ENCODE measurements at regions not wholly inside any gene's neighbourhood (a gene's known extent, or its start where the extent isn't known, plus 50 kb on each side); places are given as distances from the start of the nearest gene placed in this dataset.

DNA sequence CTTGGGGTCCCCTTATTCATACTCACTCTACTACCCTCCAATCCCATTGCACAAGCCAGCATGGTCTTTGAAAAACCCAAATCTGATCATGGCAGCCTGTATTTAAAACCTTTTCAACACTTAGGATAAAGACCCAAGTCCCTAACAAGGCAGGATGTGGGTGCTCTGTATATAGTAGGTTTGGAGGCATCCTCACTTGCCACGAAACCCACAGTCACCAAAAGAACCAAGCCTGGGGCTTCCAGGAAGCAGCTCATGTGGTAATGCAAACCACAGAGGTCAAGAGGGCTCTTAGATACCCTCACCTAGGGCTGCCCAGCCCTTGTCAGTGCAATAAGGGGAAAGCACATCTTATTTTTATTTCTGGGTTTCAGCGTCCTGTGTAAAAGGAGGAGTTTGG, 218.6 kb upstream of the ASIC2 start:
- in situ Hi-C loops (cut with MboI; ENCODE audit: low sequenced_read_pairs), result no loop called here

DNA sequence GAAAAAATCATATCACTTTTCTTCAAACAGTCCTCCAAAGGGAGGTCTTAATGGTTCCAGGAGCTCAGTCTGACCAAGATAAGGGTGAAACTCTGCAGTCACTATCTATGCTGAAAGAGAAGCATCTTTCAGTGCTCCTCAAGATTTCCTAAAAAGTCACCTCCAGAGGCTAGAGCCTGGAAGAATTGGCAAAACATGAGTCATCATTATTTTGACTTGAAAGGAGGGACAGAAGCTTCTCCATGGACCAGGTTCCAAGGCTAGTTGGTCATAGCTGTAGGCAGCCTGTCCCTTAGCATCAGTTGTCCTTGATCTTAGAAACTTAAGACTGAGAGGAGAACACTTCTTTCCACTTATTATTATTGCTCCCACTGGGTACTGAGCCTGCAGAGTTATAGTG, 219.0 kb upstream of the ASIC2 start:
- in situ Hi-C loops (cut with MboI; ENCODE audit: low sequenced_read_pairs), result no loop called here

DNA sequence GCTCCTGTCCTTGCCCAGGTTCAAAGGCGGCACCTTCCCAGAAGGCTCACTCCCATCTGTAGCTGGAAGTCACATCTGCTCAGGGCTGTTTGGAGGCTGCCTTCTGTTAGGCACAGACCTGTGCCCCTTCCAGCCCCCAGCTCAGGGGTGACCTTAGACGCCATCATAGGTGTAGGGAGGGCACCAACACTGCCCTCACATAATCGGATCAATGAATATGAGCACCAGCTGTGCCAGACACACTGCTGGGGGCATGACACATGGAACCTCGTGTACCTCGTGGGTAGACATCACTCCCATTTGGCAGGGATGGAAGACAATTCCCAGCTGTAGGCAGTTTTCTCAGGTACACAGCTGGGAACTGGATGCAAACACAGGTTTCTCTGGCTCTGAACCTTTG, 220.7 kb upstream of the ASIC2 start:
- in situ Hi-C loops (cut with MboI; ENCODE audit: low sequenced_read_pairs), result no loop called here

DNA sequence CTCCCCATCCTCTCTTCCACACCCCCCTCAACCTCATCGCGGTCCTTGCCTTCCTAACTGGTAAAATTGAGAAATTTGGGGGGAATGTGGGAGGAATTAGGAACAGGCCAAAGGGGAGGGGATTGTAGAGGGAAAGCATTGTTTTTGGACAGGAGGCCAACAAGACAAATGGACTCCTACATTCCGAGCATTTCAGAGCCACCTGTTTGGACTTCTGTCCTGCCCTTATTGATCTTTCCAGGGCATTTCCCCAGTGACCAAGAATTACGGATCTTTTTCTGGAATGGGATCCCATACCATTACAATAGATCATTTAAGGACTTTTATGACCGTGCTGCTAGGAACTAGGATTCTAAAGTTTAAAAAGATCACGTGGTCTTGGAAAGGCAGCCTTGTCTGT, 221.3 kb upstream of the ASIC2 start:
- in situ Hi-C loops (cut with MboI; ENCODE audit: low sequenced_read_pairs), result no loop called here

DNA sequence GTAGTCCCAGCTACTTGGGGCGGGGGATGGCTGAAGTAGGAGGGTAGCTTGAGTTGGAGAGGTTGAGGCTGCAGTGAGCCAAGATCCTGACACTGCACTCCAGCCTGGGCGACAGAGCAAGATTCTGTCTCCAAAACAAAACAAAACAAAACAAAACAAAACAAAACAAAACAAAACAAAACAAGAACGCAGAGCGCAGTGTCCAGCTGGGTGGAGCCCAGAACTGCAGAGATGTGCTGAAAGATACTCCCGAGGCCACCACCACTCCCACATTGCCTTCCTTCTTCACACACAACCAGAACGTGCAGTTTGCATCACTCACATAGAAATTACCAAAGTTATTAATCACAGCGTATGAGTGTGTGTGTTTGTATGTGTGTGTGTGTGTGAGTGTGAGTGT, 222.9 kb upstream of the ASIC2 start:
- in situ Hi-C loops (cut with MboI; ENCODE audit: low sequenced_read_pairs), result no loop called here

DNA sequence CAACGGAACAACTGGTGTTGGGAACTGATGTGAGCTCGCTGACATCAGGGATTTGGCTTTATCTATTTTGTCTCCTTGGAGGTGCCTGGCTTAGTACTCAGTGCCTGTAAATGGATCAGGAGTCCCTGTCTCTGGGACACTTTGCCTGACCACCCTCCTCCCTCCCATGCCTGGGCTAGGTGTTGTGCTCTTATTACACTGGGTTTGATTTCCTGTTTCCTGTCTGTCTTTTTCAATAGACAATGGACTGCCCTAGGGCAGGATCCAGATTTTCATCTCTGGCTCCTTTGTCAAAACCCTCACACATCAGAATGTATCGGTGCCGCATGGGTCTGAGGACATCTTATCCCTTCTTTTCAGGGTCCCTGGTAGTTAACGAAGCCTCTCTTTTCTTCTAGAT, 223.6 kb upstream of the ASIC2 start:
- in situ Hi-C loops (cut with MboI; ENCODE audit: low sequenced_read_pairs), result no loop called here

DNA sequence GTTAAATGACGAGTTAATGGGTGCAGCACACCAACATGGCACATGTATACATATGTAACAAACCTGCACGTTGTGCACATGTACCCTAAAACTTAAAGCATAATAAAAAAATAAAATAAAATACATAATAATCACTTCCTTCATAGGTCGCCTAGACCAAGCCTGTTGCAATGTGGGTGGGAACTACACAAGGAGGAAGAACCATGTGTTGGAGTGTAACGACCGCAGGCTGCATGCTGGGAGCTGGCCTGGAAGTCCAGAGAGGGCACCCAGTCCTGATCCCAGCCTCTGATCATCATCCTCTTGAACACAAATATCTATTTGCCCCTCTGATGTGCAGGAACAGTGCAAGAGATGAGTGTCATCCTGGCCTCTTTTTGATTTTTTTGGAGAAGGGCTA, 224.7 kb upstream of the ASIC2 start:
- in situ Hi-C loops (cut with MboI; ENCODE audit: low sequenced_read_pairs), result no loop called here

DNA sequence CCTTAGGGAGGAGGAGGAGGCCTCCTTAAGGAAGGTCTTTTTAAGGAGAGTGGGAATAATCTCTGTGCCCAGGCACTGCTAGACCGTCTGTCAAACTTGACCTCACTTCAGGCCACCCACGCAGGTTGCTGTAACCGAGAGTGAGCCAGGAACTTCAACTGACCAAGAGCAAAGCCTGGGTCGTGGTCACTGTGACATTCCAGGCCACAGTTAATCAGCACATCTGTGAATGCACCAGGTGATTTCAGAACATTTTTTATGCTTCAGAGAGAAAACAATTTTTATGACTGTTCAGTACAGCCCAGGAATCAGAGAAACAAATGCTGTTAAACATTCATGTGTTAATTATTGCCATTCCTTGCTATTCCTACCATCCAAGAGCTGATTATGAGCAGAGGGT, 226.6 kb upstream of the ASIC2 start:
- in situ Hi-C loops (cut with MboI; ENCODE audit: low sequenced_read_pairs), result no loop called here

DNA sequence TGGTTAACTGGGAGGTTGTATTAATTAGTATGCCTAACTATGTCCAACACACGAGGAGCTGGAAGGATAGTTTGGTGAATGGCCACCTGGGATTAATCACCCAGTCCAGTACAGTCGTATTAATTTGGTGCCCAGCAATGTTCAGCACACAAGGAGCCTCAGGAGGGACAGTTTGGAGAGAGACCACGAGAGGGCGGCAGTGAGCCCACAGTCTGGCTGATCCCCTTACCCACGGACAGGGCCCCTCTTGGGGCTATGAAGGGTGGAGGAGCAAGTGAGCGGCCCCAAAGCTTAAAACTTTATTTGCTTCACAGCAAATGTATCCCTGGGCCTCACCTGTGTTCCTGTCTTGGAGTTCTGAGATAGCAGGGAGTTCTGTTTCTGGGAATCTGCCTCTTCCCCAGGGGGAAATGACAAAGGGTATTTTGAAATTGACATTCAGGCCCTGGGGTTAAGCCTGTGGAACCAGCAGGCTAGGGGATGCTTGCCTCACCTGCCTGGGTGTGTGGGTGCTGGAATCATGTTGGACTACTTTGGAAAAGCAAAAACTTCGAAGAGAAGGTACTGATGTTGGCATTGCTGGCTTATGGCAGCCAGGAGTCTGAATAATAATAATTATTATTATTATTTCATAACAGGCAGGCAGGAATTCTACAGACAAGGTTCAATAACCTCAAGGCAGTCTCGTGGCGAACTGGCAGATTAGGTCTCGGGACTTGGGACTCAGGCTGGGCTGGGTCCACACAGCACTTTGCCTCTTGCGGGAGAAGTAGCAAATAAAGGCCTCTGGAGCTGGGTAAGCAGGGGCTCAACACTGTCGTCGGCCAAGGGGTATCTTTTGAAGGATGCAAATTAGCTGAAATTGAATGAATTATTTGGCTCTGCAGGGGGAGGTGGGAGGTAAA, 227.6 kb upstream of the ASIC2 start:
- in situ Hi-C loops (cut with MboI; ENCODE audit: low sequenced_read_pairs), result no loop called here

DNA sequence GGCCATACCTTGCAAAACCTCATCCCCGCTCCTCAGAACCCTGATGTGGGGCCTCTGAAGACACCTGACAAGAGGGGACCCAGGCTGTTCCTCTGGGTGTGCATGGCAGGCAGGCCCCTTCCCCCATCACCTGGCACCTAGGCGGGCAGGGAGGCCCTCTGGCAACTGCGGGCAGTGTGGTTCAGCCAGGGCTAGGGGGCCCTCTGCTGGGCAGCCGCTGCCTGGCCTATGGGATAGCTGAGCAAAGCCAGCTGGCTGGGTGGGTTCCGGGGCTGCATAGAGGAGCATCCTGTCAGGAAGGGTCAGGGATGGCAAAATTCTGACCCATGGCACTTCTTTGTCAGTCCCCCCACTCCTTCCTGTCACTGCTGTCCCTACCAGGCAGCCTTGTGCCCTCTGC, 228.7 kb upstream of the ASIC2 start:
- in situ Hi-C loops (cut with MboI; ENCODE audit: low sequenced_read_pairs), result no loop called here

DNA sequence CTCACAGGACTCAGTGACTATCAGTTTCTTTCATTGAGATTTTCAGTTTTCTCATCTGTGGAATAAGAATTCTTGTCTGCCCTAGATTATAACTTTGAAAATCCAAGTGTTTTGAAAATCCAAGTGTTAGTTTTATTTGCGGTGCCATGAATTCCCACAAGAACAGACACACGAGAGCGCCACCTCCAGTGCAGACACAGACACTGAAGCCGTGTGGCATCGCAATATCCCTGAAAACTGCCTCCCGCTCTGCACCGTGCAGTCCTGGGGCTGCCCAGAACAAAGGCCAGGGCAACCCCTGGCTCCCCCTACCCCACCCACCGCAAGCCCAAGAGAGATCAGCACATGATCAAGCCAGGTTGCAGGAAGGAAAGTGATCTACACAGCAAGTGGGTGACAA, 229.5 kb upstream of the ASIC2 start:
- in situ Hi-C loops (cut with MboI; ENCODE audit: low sequenced_read_pairs), result no loop called here

DNA sequence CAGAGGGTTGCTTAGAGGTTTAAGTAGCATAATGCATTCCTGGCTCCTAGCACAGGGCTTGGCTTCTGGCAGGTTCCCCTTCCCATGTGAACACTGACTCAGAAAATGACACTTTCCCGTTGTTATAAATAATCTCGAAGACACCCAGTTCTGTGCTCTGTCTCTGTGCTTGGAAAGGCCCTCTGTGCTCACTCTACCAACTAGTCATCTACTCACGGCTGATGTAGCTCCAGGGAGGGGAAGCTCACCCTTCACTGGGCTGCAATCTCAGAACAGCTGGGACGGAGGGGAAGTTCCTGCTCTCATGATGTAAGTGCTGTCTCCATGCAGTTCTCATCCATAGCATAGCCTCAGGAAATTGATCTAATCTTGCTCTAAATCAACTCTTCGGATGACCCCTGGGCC, 230.5 kb upstream of the ASIC2 start:
- in situ Hi-C loops (cut with MboI; ENCODE audit: low sequenced_read_pairs), result no loop called here

DNA sequence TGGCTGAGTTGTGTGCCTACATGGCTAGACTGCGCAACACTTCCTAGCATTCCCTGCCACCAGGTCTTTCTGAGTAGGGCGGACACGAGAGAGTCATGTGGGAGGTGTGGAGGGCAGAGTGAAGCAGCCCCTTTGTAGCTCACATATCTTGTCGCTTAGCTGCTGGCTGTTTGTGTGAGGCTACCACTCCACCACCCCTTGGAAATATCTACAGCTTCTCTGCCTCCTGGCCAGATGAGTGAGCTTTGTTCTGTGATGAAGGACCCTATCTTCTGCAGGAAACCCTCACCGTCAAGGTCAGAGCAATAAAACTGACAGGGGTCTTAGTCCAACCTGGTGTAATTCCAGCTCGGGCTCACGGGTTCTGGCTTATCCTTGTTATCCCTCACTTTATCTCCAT, 232.1 kb upstream of the ASIC2 start:
- in situ Hi-C loops (cut with MboI; ENCODE audit: low sequenced_read_pairs), result no loop called here

DNA sequence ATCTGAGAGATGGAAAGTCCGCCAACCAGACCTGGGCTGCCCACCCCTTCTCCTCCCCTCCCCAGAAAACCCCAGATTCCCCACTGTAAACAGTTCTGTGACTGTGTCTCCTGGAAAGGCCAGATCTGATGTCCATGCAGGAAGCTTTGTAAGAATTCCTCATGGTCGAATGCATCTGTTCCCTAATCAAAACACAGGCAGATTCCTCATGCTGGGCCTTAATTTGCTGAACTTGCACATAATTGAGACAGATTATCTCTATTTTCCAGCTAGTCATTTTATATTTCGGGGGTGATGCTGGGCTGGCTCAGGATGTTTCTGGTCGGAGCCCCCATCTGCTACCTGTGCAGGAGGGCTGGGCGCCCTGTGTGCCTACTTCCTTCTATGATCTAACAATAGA, 233.6 kb upstream of the ASIC2 start:
- in situ Hi-C loops (cut with MboI; ENCODE audit: low sequenced_read_pairs), result no loop called here

DNA sequence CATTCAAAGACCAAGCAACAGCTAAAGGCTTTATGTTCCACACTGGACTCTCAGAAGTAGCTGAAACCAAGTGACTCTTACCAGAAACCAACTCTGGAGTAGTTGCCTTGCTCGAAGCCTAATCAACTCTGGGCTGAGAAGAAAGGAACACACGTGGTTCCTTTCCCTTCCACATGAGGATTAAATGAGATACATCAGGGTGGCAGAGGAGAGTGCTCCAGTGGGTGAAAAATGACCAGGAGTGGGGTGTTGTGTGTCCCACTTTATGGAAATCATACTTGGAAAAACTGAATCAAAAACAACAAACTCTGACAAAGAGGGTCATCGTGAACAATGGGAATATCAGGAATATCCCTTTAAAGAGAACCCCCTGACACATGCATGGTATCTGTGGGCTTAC, 234.2 kb upstream of the ASIC2 start:
- in situ Hi-C loops (cut with MboI; ENCODE audit: low sequenced_read_pairs), result no loop called here

DNA sequence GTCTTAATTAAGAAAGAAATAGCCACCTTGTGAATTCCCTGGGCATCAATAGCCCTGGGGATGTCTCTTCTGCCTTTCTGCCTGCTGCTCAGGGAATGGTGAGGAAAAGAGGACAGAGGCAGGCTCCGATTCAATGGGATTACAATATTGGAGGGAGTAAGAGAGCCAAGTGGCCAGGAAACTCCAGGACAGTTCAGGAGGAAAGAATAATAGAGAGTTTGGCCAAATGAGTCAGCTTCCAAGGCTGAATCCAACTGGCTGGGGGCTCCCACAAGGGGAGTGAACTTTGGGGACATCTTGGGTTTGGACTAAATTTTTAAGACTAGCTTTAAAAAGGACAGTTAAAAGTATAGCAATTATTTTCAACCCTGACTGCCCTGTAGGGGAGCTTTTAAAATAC, 235.8 kb upstream of the ASIC2 start:
- in situ Hi-C loops (cut with MboI; ENCODE audit: low sequenced_read_pairs), result no loop called here

DNA sequence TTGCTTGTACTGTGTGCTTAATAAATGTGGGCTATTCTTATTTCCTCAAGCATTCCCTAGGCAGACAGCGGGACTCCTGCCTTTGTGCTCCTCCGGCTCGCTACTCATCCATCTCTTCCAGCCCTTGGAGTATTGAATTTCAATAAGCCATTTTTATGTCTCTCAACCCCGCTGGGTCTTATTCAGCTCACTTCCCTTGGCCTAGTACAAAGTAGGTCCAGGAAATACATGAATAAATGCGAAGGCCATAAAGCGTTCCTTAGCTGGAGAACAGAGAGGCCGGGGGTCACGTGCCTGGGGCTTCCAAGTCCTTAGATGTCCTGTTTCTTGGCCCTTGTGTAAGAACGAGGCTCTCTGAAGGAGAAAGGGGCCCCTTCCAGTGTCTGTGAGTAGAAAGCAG, 236.7 kb upstream of the ASIC2 start:
- in situ Hi-C loops (cut with MboI; ENCODE audit: low sequenced_read_pairs), result no loop called here

DNA sequence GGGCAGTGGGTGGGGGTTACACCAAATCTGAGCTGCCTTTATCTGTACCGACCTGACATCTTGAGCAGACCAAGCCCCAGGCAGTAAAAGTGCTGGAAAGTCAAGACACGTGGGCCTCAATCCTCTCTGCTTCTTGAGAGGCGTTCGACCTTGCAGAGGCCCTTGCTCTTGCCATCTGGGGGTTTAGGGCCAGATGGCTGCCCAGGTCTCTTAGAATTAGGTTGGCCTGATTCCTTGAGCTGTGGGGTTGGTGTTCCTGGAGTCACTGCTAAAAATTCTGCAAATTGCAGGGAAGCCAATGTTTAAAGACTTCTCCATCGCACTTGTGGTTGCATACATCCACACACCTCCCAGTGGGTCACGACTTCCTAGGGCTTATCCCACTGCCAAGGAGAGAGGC, 238.2 kb upstream of the ASIC2 start:
- in situ Hi-C loops (cut with MboI; ENCODE audit: low sequenced_read_pairs), result no loop called here

DNA sequence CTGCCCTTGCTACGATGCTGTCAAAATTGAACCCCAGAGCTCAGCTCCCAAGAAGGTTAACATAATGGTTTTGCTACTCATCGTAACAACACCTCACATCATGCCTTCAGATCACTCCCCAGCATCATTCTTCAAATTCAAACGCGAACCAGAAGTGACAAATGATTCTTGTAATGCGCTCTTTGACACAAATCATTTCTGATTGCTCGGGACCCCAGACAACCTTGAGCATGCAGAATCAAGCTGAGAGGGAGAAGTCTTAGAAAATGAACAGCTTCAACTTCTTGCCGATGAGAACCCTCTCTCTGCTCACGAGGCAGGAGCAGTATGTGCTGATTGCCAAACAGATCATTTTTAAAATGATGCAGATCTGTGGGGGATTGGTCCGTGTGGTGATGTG, 241.0 kb upstream of the ASIC2 start:
- in situ Hi-C loops (cut with MboI; ENCODE audit: low sequenced_read_pairs), result no loop called here

DNA sequence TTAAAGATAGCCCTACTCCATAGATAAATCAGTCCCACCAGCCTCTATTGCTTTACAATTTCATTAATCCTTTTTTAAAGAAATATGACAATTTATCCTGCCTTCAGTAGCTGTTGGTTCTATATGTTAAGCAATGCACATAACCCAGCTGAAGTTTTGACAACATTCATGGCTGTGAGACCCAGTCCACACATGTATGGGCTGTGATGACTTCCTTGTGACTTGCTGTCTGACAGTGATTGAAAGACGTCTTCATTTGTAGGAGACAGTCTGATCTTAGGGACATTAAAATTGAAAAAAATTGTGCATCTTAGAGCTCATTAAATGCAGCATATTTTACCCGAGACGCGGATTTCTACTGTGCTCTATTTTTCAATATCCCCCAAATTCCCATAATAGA, 252.0 kb upstream of the ASIC2 start:
- in situ Hi-C loops (cut with MboI; ENCODE audit: low sequenced_read_pairs), result no loop called here

DNA sequence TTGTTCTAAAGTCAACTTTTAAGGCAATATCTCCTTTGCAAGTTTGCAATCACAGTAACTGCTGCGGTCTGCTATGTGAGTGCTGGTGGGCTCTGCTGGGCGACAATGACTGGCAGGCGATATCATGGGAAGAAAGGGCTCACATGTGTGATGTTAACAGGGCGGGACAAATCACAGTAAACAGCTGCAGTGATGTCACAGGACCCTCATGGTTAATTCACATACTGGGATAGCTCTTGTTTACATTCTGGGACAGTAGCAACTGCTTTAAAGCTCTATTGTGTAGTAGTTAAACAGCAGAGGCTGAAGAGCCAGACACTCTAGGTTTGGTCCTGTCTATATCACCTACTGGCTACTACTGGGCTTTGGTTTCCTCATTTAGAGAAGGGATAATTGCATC, 257.2 kb upstream of the ASIC2 start:
- in situ Hi-C loops (cut with MboI; ENCODE audit: low sequenced_read_pairs), result no loop called here

DNA sequence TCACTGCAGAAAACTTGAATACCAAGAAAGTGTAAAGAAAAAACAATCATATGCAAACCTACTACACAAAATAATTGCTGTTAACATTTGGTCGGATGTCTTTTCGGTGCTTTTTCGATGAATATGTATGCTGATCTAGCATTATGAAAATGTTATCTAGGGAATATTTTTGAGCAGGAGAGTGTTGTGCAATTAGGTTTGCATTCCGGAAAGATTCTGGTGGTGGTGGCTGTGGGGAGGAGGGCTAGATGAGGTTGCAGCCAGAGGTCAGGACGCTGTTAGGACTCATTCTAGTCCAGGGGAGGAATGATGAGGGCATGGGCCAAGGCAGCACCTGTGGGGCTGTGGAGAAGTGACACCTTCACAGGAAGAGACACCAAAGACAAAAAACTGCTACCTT, 258.0 kb upstream of the ASIC2 start:
- in situ Hi-C loops (cut with MboI; ENCODE audit: low sequenced_read_pairs), result no loop called here

DNA sequence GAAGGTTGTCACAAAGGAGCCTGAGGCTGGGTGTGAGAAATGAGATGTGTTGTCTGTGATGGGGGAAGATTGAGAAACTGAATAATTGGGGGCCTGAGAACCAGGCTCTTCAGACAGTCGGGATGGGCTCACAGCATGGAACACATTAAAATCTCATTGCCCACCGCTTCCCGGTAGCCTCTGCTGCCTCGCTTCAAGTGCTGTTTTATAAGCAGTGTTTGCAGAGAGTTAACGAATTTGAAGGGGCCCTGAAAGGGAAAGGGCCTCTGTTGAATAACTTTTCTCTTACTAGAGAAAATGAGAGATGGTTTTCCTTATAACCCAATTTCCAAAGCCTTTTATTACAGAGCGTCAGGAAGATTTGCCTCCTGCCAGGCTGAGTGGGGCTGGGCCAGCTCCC, 258.8 kb upstream of the ASIC2 start:
- in situ Hi-C loops (cut with MboI; ENCODE audit: low sequenced_read_pairs), result no loop called here
